Right lobe of liver (tissue), 4 donors: ENCODE measurements at regions not wholly inside any gene's neighbourhood (a gene's known extent, or its start where the extent isn't known, plus 50 kb on each side); places are given as distances from the start of the nearest gene placed in this dataset.

Experiments
- POLR2A ChIP-seq: fragments of 450-650 bp; IDR thresholded peaks from one replicate; pipeline ENCODE4 v1.6.1; 2017; ENCODE audit warnings: antibody characterized with exemption, mild to moderate bottlenecking
- TF ChIP-seq, protein P1 (sequence below), 4 donors: fragments of 200-600 bp in 3 of 4; fragments of 450-650 bp in 1 of 4; IDR thresholded peaks; one replicate each; pipeline versions ENCODE4 v1.5.1 to v1.8.0; 2016 to 2022; ENCODE audit warnings: antibody characterized with exemption in 4 of 4, mild to moderate bottlenecking in 2 of 4
- donor health status: DM: no; HTN: no; CAD: no.
- donor health status: DM: no; HTN: no; CAD: no.
- donor health status: DM: no; HTN: yes; CAD: no.

DNA sequence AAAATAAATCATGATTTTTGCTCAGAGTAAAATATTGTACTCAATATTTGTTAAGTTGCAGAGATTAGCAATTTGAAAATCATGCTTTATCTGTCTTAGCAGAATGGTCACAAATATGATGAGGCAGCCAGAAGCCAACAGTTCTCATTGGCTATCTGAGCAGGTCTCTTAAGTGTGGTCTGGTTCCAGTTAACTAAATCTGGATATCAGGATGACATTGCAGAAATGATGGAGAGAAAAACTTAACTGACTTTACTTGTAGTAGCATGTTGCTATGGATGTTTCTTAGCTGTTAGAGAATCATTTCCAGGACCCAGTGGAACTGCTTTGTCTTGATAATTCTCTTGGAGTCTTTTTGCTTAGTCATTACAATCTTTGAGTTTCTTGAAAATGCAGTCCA, 1070.3 kb downstream of the JRKL start:
- TF ChIP-seq, protein P1, sequence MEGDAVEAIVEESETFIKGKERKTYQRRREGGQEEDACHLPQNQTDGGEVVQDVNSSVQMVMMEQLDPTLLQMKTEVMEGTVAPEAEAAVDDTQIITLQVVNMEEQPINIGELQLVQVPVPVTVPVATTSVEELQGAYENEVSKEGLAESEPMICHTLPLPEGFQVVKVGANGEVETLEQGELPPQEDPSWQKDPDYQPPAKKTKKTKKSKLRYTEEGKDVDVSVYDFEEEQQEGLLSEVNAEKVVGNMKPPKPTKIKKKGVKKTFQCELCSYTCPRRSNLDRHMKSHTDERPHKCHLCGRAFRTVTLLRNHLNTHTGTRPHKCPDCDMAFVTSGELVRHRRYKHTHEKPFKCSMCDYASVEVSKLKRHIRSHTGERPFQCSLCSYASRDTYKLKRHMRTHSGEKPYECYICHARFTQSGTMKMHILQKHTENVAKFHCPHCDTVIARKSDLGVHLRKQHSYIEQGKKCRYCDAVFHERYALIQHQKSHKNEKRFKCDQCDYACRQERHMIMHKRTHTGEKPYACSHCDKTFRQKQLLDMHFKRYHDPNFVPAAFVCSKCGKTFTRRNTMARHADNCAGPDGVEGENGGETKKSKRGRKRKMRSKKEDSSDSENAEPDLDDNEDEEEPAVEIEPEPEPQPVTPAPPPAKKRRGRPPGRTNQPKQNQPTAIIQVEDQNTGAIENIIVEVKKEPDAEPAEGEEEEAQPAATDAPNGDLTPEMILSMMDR (IDR thresholded peaks at IDR 0.05), result no peak
- TF ChIP-seq POLR2A, result no peak
